Epidermal melanocyte (primary cell): ENCODE measurements at regions not wholly inside any gene's neighbourhood (a gene's known extent, or its start where the extent isn't known, plus 50 kb on each side); places are given as distances from the start of the nearest gene placed in this dataset.
"Not testable (repeated sequence)": the region's sequence is repeated elsewhere in the genome, so short reads cannot be mapped to it uniquely, and the experiment has no call there.

Experiments
- DNase-seq: peaks from one replicate; pipeline ENCODE4 v3.0.0; 2011; ENCODE audit warnings: low spot score; ENCODE audit not compliant: insufficient read length

DNA sequence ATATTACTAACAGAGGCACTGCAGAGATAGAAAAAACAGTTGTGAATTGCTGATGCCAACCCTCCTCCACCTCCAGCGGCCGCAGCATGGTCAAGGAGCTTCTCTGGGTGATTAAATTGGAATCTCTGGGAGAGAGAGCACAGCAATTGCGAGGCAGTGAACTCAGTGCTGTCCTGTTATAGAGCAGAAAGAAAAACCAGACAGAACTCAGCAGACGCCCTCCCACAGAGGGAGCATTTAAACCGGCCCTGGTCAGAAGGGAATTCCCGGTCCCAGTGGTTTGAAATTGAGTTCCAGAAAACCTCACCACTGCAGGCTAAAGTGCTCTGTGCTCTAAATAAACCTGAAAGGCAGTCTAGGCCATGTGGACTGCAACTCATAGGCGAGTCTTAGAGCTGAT lies 175.4 kb downstream of the SQOR start:
- DNase-seq = no peak

DNA sequence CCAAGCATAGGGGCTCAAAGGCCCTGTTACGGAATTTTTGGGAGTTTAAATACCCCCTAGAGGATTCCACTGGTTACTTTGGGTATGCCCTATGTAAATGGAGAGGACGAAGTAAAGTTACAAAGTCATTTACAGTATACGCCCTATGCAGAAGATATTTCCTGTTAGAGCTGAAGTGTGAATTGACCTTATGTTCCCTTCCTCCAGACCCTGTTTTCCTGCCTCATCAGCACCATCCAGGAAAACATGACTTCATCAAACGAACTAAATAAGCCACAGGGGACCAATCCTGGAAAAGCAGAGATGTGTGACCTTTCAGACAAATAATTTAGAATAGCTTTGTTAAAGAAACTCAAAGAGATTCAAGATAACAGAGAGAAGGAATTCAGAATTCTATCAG lies 177.4 kb downstream of the SQOR start:
- no peak for DNase-seq

DNA sequence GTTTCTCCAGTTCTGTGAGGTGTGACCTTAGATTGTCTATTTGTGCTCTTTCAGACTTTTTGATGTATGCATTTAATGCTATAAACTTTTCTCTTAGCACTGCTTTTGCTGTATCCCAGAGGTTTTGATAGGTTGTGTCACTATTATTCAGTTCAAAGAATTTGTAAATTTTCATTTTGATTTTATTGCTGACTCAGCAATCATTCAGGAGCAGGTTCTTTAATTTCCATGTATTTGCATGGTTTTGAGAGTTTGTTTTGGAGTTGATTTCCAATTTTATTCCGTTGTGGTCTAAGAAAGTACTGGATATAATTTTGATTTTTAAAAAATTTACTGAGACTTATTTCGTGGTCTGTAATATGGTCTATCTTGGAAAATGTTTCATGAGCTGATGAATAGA lies 182.7 kb downstream of the SQOR start:
- DNase-seq = not testable (repeated sequence)

DNA sequence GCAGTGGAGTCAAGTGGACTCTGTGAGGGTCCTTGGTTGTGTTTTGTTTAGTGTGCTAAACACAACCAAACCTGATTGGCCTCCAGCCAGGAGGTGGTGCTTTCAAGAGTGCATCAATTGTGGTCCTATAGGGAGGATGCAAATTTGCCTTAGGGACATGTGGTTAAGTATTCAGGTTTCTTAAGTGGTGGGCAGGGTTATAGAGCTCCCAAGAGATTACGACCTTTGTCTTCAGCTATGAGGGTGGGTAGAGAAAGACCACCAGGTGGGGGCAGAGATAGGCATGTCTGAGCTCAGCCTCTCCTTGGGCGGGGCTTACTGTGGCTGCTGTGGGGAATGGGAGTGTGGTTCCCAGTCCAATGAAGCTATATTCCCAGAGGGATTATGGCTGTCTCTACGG lies 186.6 kb downstream of the SQOR start:
- DNase-seq = no peak

DNA sequence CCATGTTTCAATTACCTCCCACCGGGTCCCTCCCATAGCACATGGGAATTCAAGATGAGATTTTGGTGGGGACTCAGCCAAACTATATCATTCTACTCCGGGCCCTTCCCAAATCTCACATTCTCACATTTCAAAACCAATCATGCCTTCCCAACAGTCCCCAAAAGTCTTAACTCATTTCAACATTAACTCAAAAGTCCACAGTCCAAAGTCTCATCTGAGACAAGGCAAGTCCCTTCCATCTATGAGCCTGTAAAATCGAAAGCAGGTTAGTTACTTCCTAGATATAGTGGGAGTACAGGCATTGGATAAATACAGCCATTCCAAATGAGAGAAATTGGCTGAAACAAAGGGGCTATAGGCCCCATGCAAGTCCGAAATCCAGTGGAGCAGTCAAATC lies 188.1 kb downstream of the SQOR start:
- DNase-seq = not testable (repeated sequence)

DNA sequence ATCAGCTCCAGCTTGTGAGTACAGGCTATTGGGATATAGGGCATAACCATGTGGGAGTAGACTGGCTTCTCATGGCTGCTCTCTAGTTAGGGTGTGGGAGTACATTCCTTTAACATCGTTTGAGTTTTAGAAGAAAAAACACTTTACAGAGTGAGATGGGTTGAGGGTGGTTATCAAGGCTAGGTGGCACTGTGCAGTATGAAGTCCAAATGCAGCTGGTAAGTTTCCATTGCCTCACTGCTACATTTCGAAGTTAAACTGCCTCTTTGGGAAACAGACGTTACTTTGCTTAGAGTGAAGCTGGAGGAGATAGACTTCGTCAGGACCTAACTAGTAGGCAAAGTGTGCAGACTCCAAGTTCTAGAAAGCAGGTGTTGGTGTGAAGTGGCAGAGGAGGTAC lies 192.4 kb downstream of the SQOR start:
- no peak for DNase-seq

DNA sequence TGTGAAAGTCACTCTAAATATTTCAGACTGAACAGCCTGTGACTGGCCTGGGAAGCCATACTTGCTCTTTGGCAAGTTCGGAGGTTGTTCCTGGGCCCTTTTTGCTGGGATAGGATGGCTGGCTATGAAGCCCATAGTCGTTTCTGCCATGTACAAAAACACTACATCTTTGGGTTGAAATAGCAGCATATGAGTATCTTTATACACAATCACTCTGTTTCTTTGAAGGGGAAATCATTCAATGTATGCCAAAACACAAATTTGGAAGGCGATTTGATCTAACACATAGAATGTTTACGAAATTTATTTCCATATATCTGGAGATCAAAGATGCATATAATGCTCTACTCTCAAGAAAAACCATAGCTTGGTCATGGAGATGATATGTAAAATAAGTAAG lies 192.9 kb downstream of the SQOR start:
- DNase-seq = no peak

DNA sequence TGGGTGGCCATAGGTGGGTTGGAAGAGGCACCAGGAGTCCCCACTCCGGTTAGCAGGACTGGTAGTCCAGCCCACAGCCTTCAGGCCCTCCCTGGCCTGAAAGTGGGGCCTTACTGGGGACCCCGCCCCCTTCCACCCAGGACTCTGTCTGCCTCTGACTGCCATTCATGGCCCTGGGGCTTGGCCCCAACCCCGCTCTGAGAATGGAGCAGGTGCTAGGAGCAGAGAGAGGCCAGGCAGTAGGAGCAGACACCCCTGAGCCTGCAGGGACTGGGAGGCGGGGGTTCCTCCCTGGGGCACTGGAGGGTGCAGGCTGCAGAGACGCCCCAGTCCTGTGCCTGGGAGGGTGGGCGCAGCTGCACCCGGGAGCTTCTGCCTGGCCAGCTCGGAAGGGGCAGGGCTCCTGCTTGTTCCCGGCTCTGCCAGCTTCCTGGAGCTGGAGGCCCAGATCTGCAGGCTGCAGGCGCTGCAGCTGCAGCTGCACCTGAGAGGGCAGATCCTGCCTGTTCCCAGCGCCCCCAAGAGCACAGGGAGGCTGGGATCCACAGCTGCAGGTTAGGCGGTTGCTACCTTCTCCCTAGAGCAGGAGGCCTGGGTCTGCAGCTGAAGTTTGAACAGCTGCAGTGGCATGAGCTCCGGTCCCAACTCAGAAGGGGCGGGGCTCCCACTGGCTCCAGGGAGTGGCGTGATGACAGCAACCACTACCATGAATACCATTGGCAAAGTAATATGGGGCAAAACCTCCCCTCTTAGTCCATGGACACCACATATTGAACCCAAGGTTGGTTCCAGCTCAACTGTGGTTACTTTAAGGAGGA lies 194.7 kb downstream of the SQOR start:
- DNase-seq = no peak

DNA sequence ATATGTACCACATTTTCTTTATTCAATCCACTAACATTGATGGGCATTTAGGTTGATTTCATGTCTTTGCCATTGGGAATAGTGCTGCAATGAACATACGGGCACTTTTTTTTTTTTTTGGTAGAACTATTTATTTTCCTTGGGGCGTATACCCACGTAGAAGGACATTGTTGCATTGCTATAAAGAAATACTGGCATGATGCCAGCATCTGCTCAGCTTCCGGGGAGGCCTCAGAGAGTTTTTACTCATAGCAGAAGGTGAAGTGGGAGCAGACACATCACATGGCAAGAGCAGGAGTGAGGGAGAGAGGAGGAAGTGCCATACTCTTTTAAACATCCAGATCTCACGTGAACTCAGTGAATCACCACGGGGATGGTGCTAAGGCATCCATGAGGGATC lies 197.0 kb downstream of the SQOR start:
- no peak for DNase-seq

DNA sequence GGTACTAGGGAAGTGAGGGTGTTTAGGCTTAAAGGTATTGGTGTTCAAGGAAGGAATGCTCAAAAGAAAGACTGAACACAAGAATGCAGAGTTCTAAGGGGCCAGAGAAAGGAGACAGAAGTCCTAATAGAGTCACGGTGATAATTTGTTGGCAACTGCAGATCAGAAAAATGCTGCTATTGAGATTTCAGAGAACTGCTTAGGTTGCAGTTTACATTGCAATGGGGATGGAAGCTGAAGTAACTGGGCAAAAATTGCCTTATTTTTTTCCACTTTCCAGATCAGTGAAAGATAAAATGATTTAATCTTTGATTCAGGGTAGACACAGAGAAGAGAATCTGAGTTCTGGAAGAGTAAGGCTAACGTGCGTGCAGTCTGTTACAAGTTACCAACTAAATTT lies 199.8 kb downstream of the SQOR start:
- DNase-seq = no peak

DNA sequence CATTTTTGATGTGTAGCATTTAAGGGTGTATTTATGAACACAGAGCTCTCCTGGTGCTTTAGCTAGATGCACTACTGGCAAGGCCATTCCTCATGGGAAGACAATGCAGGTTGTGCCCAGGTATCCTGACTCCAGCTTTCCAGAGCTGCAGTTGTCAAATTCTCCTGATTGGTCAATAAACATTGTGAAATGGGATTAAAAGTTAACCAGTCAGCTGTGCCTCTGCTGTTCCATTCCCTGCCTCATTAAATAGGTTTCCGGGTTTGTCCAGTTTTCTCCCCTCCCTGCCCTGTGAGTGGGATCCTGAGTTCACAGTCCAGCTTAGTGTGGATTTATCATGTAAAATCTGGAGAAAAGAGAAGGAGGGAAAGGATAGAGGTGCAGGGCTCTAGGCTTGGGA lies 207.3 kb downstream of the SQOR start:
- DNase-seq = no peak

DNA sequence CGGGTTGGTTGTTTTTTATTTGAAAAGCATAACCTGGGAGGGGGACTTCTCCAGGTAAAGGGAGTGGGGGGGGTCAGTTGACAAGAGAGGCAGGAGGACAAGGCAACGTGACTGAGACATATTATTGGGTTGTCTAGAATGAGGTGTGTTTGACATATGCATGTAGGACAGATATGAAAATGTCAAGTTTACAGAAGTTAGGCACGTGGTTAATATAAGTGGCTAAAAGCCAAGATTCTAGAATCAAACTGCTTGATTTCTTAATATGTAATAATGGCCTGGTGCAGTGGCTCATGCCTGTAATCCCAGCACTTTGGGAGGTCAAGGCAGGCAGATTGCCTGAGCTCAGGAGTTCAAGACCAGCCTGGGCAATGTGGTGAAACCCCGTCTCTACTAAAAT lies 212.8 kb downstream of the SQOR start:
- DNase-seq = no peak

DNA sequence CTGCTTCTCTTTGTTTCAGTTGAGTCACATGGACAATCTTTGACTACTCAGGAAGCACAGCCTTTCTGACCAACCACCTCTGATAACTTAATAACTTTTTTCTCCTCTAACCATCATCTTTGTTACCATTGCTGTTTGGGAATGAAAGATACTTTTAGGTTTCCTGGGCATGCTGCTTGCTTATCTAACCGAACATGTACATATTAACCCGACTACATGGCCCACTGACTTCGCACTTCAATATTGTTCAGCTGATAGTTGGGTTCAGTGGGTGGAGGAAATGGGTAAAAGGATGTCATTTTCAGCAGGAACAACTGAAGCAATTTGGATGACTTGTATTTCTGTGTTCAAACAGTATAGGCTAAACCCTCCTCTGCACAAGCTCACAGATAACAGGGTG lies 214.3 kb downstream of the SQOR start:
- no peak for DNase-seq

DNA sequence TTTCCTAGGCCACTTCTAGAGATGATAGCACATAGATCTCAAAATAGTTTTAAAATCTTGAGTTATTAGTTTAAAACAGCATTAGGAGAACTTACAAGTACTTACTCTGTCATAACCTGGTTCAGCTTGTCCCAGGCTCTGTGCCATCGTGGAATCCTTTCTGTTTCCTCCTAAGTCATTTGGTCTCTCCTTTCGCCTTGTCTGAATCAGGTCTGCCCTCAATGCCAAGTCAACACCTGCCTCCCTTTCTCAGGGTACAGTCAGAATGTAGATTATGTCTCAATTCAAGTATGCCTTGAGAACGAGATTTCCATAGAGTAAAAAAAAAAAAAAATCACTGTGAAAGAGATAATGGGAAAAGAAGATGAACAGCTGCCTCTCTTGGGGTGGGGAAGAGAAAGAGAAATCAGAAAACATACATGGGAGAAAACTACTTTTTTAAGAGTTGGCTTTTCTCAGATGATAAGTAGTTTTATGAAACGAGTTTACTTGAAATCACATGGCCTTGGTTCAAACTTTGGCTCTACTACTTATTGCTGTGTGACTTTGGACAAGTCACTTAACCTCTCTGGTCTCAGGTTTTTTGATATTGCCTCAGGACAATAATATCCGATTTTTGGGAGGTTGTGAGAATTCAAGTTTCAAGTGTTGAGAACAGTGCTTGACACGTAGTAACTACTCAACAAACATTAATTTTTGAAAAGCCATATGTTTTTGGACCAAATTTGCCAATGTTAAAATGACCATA lies 219.8 kb downstream of the SQOR start:
- DNase-seq = no peak

DNA sequence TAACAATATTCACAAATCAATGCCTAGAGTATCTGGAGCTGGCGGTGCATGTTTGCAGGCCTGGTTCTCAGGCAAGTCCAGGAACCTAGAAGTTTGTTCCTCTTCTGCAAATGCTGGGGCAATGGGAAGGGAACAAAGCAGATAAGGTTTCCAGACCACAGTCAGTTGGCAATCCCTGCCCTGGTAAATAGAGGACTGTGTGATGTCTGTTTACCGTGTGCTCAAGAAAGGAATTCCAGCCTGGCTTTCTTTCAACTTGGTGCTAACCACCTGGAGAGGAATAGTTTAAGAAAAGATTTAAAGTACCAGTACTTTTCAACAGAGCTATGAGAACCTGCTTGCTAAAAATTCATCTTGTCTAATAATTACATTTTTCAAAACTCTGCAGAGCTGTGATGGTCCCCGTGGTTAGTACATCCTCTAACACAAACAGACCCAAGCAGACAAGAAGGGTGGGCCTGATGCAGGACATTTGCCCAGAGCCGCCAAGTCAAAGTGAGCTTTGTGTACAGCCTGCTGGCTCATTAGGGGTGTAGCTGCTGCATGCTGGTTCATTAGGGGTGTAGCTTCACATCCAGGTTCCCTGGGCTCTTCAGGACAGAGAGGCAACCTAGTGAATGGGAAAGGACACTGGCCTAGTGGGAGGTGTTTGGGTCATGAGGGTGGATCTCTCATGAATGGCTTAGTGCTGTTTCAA lies 220.5 kb downstream of the SQOR start:
- DNase-seq = no peak

DNA sequence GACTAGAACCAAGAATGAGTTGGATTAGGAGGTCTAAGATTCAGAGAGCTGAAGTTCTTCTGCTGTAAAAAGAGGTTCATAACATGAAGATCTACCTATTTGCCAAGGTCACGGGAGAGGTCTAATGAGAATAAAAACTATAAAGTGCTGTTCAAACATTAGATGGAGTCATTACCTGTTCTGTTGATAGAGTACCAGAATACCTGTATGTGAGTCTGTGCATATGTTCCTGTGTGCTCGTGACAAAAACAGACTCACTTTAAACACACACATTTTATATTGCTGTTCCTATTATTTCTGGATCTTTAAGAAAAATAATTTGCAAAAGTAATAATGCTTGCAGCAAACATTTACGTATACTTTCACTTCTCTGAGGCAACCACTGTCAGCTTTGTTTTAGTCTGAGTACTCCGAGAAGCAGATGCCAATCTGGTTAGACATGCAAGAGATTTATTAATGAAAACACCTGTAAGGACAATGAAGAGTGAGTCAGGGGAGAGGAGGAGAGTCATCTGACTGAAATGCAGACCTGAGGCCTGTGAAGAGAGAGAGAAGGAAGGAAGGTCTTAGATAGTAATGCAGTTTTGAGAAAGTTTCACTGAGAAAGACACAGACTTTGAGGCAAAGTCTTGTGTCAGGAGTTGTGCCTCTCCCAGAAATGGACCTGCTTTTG lies 221.2 kb downstream of the SQOR start:
- no peak for DNase-seq

DNA sequence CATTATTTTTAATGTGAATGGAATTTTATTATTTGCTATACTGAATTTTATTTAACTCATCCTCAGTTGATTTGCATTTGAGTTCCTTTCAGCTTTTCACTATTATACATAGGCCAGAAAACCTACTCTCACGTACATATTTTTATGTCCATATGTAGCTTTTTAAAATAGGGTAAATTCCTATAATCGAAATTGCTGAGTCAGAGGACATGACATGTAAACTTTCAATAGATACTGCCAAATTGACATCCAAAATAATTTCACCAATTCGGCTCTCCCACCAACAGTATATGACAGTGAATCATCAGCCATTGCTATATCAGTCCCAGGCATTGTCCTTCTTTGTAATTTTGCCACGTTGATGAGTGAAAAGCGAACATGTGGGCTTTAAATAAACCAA lies 222.5 kb downstream of the SQOR start:
- DNase-seq = no peak

DNA sequence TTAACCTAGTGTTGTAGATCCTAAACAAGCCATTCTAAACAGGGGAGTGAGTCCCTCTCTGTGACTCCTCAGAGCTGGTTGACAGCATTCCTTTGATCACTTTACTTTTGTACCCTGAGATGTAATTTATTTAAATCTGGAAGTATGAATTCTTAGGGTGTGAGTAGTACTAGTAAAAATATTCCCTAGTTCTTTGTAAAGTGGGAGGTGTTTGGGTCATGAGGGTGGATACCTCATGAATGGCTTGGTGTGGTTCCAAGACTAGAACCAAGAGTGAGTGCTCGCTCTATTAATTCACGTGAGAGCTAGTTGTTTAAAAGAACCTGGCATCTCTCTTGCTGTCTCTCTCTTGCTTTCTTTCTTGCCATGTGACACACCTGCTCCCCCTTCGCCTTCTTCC lies 223.7 kb downstream of the SQOR start:
- no peak for DNase-seq

DNA sequence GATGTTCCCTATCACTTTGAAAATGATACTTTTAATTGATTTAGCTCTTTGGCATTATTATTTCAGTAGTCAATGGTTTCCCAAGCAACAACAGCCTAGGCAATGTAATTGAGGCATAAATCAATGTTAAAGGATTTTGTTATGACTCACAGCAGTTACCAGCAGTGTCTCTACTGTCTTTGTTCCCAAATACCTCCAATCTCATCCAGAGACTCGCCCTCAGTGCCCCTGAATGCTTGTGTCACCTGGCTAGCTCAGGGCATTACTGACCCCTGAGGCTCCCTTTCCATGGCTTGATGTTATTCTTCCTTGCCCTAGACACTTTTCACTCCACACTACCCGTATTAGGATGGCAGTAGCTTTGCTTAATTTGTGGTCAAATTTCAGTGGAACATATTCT lies 227.2 kb downstream of the SQOR start:
- DNase-seq = no peak

DNA sequence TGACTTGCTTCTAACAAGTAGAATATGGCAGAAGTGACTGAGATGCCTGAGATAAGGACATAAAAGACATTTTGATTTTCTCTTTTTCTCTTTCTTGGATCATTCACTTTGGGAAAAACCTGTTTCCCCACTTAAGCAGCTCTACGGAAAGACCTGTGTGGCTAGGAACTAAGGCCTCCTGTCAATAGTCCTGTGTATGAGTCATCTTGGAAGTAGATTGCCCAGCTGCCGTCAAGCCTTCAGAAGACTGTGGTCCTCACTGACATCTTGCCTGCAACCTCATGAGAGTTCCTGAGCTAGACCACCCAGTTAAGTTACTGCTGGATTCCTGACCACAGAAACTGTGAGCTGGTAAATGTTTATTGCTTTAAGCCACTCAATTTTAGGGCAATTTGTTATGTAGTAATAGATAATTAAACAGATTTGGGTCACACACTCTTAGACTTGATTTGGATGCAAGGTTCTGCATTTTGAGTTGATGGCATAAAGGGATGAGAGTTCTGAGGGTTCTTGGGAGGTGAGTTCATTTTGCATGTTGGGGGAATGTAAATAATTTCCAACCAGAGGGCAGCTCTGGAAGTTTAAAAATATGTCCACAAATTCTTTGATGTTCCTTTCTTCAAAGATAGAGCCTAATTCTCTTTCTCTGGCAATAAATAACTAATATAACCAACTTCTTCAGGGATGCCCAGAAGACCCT lies 229.2 kb downstream of the SQOR start:
- no peak for DNase-seq

DNA sequence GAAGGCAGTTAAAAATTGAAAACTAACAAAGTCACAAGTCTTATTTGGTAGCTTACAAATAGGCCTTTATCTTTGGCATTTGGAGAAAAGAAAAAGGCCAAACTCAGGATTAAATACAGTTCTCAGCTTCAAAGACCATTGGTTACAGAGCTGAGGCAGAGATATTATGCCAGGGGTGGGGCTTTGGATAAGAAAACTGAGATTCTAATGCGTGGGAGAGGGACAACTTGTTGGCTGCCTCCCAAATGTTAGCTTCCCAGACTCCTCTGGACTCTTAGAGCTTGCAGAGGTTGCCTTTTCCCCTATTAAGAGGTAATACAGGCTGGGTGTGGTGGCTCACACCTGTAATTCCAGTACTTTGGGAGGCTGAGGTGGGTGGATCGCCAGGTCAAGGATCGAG lies 231.8 kb downstream of the SQOR start:
- DNase-seq = no peak
